ENCODE measurements at regions not wholly inside any gene's neighbourhood (a gene's known extent, or its start where the extent isn't known, plus 50 kb on each side); places are given as distances from the start of the nearest gene placed in this dataset.

- TF ChIP-seq MAX (IDR thresholded peaks at IDR 0.05; ENCODE audit: low read depth, low read length) (no peak), MYC (IDR thresholded peaks at IDR 0.05; ENCODE audit: low read depth, low read length) (no peak), CTCF (IDR thresholded peaks at IDR 0.05; ENCODE audit: low read depth, low read length) (no peak), POLR2A (IDR thresholded peaks at IDR 0.05; ENCODE audit: extremely low read depth, insufficient read length) (no peak)
- no peak overlapping the region for H3K4me3 ChIP-seq (ENCODE audit: low read depth, low read length)
- no peak for DNase-seq (ENCODE audit: low read depth)
These were observed 549.0 kb upstream of the ID2 start for GRCh38 chr2:8132879-8133278.

- H3K4me3 ChIP-seq (ENCODE audit: low read depth, low read length): no peak overlapping the region
- no peak for TF ChIP-seq CTCF (IDR thresholded peaks at IDR 0.05; ENCODE audit: low read depth, low read length)
- TF ChIP-seq POLR2A (IDR thresholded peaks at IDR 0.05; ENCODE audit: extremely low read depth, insufficient read length): no peak
- TF ChIP-seq MAX (IDR thresholded peaks at IDR 0.05; ENCODE audit: low read depth, low read length): no peak
- TF ChIP-seq MYC (IDR thresholded peaks at IDR 0.05; ENCODE audit: low read depth, low read length): no peak
- no peak for DNase-seq (ENCODE audit: low read depth)
These were observed 548.5 kb upstream of the ID2 start for GRCh38 chr2:8133363-8133762.

GRCh38 chr2:8133913-8134472 is 547.9 kb upstream of the ID2 start:
- TF ChIP-seq MAX (IDR thresholded peaks at IDR 0.05; ENCODE audit: low read depth, low read length): no peak
- no peak for DNase-seq (ENCODE audit: low read depth)

GRCh38 chr2:8134473-8134932 is 547.4 kb upstream of the ID2 start:
- TF ChIP-seq MAX (IDR thresholded peaks at IDR 0.05; ENCODE audit: low read depth, low read length) (no peak), CTCF (IDR thresholded peaks at IDR 0.05; ENCODE audit: low read depth, low read length) (no peak), MYC (IDR thresholded peaks at IDR 0.05; ENCODE audit: low read depth, low read length) (no peak), POLR2A (IDR thresholded peaks at IDR 0.05; ENCODE audit: extremely low read depth, insufficient read length) (no peak)
- no peak overlapping the region for H3K4me3 ChIP-seq (ENCODE audit: low read depth, low read length)
- no peak for DNase-seq (ENCODE audit: low read depth)

More at GRCh38 chr2:8133913-8134472, 547.9 kb upstream of the ID2 start:
- no peak overlapping the region for H3K4me3 ChIP-seq (ENCODE audit: low read depth, low read length)

- TF ChIP-seq MAX (IDR thresholded peaks at IDR 0.05; ENCODE audit: low read depth, low read length): no peak
- no peak for TF ChIP-seq CTCF (IDR thresholded peaks at IDR 0.05; ENCODE audit: low read depth, low read length)
- DNase-seq (ENCODE audit: low read depth): peak; percentile 24
- H3K4me3 ChIP-seq (ENCODE audit: low read depth, low read length): no peak overlapping the region
These were observed 546.7 kb upstream of the ID2 start for GRCh38 chr2:8134985-8135682.

GRCh38 chr2:8137801-8138200 is 544.1 kb upstream of the ID2 start:
- no peak overlapping the region for H3K4me3 ChIP-seq (ENCODE audit: low read depth, low read length)
- TF ChIP-seq CTCF (IDR thresholded peaks at IDR 0.05; ENCODE audit: low read depth, low read length): no peak
- TF ChIP-seq MAX (IDR thresholded peaks at IDR 0.05; ENCODE audit: low read depth, low read length): no peak
- TF ChIP-seq POLR2A (IDR thresholded peaks at IDR 0.05; ENCODE audit: extremely low read depth, insufficient read length): no peak
- DNase-seq (ENCODE audit: low read depth): peak; percentile 13

Measured in NB4 (cell line).